ENCODE measurements at regions not wholly inside any gene's neighbourhood (a gene's known extent, or its start where the extent isn't known, plus 50 kb on each side); places are given as distances from the start of the nearest gene placed in this dataset.

DNA sequence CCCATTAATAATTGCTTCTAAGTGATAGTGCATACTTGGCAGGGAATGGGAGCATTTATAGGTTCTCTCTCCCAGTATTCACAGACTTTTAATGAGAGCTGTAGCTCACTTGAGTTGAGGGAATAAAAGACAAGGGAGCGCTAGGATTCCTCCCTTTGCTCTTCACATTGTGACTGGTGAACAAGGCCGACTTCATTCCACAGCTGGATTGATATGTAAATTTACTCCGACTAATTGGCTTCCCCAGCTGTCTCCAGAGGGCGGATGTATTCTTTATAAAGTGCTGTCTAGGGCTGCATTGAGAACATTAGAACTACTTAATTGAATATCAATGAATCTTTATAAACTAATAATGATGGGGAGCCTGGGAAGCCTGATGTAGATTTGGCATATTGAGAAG lies 63.4 kb downstream of the GPR50 start:
- WGBS, 3 donors, result 5 to 12% (median 7%) methylated on average over 4 of the region's 4 CpGs
- Histone ChIP-seq H3K27me3 (no peaks in the 10 kb centered on the region), H3K27ac (no peak overlapping the region), H3K36me3 (no peaks in the 10 kb centered on the region), H3K4me3 (no peak overlapping the region), H3K4me1 (ENCODE audit: insufficient read depth) (no peaks in the 10 kb centered on the region), H3K9me3 (no peaks in the 10 kb centered on the region)
- intact Hi-C loops (cut with DNase I), result no loop called here
- DNase-seq, result no peak
- TF ChIP-seq POLR2A (IDR thresholded peaks at IDR 0.05), result no peak
- TF ChIP-seq, protein P1, sequence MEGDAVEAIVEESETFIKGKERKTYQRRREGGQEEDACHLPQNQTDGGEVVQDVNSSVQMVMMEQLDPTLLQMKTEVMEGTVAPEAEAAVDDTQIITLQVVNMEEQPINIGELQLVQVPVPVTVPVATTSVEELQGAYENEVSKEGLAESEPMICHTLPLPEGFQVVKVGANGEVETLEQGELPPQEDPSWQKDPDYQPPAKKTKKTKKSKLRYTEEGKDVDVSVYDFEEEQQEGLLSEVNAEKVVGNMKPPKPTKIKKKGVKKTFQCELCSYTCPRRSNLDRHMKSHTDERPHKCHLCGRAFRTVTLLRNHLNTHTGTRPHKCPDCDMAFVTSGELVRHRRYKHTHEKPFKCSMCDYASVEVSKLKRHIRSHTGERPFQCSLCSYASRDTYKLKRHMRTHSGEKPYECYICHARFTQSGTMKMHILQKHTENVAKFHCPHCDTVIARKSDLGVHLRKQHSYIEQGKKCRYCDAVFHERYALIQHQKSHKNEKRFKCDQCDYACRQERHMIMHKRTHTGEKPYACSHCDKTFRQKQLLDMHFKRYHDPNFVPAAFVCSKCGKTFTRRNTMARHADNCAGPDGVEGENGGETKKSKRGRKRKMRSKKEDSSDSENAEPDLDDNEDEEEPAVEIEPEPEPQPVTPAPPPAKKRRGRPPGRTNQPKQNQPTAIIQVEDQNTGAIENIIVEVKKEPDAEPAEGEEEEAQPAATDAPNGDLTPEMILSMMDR (IDR thresholded peaks at IDR 0.05), result no peak
- no peak for TF ChIP-seq EP300 (IDR thresholded peaks at IDR 0.05)

DNA sequence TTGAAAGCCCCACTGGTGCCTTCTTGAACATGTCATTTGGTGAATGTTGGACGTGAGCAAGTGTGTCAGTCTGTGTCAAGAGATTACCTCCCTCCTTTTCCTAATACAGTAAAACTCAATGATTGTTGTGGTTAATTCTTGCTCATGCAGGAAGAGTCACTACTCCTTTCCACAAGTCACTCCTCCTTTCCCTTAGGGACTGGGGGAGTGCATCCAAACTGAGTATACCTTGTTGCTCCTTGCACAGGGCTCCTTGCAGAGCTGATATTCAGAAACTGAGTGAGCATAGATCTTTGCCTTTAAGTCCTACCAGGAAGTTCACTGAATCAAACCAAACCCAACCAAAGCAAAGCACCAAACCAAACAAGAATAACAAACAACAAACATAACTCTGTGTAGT lies 63.9 kb downstream of the GPR50 start:
- intact Hi-C loops (cut with DNase I), result no loop called here
- Histone ChIP-seq H3K9me3 (no peaks in the 10 kb centered on the region), H3K36me3 (no peaks in the 10 kb centered on the region), H3K27ac (no peak overlapping the region), H3K27me3 (no peaks in the 10 kb centered on the region), H3K4me1 (ENCODE audit: insufficient read depth) (no peaks in the 10 kb centered on the region), H3K4me3 (no peak overlapping the region)
- WGBS, 3 donors, result 11 to 21% (median 12%) methylated on average over 1 of the region's 1 CpG
- no peak for TF ChIP-seq POLR2A (IDR thresholded peaks at IDR 0.05)
- TF ChIP-seq EP300 (IDR thresholded peaks at IDR 0.05), result no peak
- TF ChIP-seq, protein P1 (IDR thresholded peaks at IDR 0.05), result no peak
- DNase-seq, result no peak

DNA sequence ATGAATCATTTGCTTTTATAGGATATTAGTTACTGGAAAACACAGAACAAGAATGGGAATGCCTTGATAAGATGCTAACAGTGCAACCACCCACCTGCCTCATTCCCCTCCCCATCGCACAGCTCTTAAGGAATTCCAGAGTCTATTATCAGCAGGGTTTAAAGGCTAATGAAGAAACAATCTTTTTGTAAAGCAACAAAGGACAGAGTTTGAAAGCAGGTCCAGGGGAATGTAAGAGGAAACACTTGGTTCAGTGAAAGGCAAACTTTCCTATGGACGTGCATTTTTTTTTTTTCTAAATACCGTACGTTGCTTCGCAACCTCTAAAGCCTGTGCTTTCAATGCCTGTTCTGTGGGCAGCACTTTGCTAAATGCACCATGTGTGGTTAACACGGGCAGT lies 92.5 kb downstream of the GPR50 start:
- 49 to 60% (median 55%) methylated on average over 6 of the region's 6 CpGs for WGBS, 3 donors
- no peaks in the 10 kb centered on the region for H3K4me1 ChIP-seq (ENCODE audit: insufficient read depth)

DNA sequence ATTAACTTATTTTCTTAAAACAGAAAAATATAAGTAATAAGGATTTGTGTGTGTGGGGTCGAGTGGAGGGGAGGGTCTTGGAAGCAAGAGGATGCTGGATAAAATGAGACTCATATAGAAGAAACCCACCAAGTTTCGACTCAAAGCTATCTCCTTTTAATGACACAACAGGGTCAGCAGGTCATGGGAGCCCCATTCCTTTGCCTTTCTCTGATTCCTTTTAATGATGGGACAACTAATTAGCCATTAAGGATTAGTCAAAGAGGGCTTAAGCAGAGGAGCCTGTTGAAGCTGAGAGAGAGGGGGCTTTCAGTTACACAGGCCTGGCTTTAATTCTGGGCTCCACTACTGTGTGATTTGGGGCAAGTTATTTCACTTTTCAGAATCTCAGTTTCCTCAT lies 102.8 kb downstream of the GPR50 start:
- TF ChIP-seq EP300 (IDR thresholded peaks at IDR 0.05) (no peak), POLR2A (IDR thresholded peaks at IDR 0.05) (no peak)
- TF ChIP-seq, protein P1 (IDR thresholded peaks at IDR 0.05), result no peak
- intact Hi-C loops (cut with DNase I), result no loop called here
- WGBS, 3 donors, result 32 to 48% (median 48%) methylated on average over 2 of the region's 2 CpGs

More for the DNA sequence above, 92.5 kb downstream of the GPR50 start:
- no peaks in the 10 kb centered on the region for H3K27me3 ChIP-seq
- H3K9me3 ChIP-seq, result no peaks in the 10 kb centered on the region
- no peaks in the 10 kb centered on the region for H3K36me3 ChIP-seq
- no peak overlapping the region for H3K4me3 ChIP-seq
- TF ChIP-seq, protein P1 (IDR thresholded peaks at IDR 0.05), result no peak
- TF ChIP-seq POLR2A (IDR thresholded peaks at IDR 0.05) (no peak), EP300 (IDR thresholded peaks at IDR 0.05) (no peak)
- intact Hi-C loops (cut with DNase I), result no loop called here
- H3K27ac ChIP-seq, result no peak overlapping the region
- no peak for DNase-seq

DNA sequence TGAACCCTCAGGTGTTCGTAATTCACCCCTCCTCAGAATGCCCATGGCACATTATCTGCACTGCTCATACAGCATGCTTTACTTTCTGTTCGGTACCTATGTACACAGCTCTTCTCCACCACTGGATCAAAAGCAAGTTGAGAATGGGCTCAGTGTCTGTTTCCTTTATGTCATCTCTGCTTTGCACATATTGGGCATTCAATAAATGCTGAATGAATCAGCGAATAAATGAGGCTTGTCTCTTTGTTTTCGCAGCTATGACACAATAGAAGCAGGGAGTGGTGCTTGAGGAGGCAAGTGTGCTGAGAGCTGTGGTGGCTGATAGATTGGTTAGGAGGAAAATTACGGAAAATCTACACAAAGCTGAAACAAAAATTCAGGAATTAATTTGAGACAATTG lies 109.1 kb upstream of the VMA21 start:
- TF ChIP-seq, protein P1 (IDR thresholded peaks at IDR 0.05), result no peak
- TF ChIP-seq EP300 (IDR thresholded peaks at IDR 0.05) (no peak), POLR2A (IDR thresholded peaks at IDR 0.05) (no peak)
- 62 to 69% (median 67%) methylated on average over 5 of the region's 5 CpGs for WGBS, 3 donors
- DNase-seq, result no peak
- intact Hi-C loops (cut with DNase I), result no loop called here
- Histone ChIP-seq H3K9me3 (no peaks in the 10 kb centered on the region), H3K36me3 (no peaks in the 10 kb centered on the region), H3K27ac (no peak overlapping the region), H3K4me3 (no peak overlapping the region), H3K4me1 (ENCODE audit: insufficient read depth) (no peaks in the 10 kb centered on the region), H3K27me3 (no peaks in the 10 kb centered on the region)

More for the DNA sequence above, 102.8 kb downstream of the GPR50 start:
- Histone ChIP-seq H3K9me3 (no peaks in the 10 kb centered on the region), H3K4me3 (no peak overlapping the region), H3K27me3 (no peaks in the 10 kb centered on the region), H3K27ac (no peak overlapping the region), H3K4me1 (ENCODE audit: insufficient read depth) (no peaks in the 10 kb centered on the region), H3K36me3 (no peaks in the 10 kb centered on the region)
- DNase-seq, result no peak

Measured in ovary (tissue), 7 donors.